Occipital lobe (tissue), 1 donor: ENCODE measurements at regions not wholly inside any gene's neighbourhood (a gene's known extent, or its start where the extent isn't known, plus 50 kb on each side); places are given as distances from the start of the nearest gene placed in this dataset.

Experiments
- DNase-seq: peaks from one replicate; lab custom pipeline; 2025; lab: John Stamatoyannopoulos, UW

DNA sequence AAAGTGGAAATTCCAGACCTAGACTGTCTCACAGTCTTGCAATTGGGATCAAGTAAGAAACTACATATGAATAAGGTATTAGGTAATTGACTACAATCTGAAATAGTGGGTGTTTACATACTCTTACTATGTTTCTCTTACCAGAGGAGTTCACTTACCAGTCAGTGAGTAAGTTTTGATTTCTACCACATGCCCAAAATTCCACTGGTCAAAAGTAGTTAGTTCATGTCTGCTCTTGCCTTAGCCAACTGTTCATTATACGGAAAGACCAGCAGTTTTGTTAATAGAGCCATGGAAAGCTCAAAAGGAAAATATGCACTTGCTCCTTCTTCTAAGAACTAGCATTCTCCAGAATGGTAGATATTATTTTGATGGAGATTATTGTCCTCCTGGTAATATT lies 490.8 kb downstream of the RFC3 start:
- DNase-seq = no peak

DNA sequence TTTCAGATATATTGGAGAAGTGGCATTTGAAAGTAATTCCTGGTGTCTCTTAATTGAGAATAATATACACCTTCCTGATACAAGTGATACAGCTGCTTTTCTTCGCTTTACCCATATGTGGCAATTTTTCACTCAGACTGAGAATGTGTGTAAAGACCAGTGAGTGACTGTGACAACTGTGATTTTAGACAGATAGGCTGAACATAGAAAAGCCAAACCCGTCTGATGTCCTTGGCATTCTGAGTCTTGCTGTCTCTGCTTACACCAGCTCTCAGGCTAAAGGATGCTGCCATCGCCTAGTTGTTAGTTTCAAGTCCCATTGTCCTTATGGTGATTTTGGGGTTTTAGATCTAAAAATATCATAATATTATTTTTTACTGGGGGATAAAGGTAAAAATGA lies 492.6 kb downstream of the RFC3 start:
- DNase-seq = no peak

DNA sequence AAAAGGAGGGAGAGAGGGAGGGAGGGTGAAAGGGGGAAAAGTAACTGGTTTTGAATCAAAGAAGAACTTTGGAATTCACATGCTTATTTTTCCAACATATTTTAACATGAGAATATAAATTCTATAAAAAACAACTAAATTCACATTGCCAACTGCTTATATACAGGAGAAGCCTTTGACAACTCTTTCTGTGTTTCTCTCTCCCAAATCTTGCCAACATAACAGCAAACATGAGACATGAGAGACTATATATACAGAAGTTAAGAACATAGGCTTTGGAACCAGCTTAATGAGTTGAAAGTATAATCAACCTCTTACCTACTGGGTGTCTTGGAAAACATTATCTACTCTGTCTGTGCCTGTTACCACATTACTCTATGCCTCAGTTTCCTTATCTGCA lies 493.3 kb downstream of the RFC3 start:
- DNase-seq = no peak

DNA sequence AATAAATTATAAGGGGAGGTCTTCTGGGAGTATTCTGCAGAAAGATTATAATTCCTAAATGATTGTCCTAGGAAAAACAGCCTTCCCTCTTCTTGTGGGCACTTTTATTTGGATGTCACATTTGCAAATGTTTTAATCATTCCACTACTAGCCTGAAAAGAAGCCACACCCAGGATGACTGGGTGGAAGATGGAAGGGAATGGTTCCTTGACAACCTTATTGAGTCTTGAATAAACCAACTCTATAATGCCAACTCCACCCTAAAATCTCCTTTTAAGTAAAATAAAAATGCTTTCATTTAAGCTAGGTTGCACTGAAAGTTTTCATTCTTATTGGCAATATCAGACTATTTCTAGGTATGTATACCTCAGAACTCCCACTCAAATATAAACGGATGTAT lies 494.6 kb downstream of the RFC3 start:
- DNase-seq = no peak

DNA sequence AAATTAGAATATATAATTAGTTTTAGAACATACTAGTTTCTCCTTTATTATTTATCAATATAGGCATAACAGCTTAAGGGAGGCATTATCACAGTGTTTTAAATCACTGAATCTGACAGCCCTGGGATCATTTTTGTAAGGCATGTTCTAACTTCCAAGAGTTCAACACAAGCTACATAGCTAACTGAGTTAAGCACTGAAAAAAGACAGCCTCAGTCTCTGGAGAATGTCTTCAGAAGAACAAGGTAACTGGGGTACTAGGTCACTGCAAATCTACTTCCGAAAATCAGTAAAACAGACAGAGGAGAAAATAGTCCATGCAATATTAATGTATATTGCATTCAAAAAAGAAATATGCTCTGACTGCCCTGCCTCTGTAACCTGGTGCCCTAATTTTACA lies 502.1 kb downstream of the RFC3 start:
- no peak for DNase-seq

DNA sequence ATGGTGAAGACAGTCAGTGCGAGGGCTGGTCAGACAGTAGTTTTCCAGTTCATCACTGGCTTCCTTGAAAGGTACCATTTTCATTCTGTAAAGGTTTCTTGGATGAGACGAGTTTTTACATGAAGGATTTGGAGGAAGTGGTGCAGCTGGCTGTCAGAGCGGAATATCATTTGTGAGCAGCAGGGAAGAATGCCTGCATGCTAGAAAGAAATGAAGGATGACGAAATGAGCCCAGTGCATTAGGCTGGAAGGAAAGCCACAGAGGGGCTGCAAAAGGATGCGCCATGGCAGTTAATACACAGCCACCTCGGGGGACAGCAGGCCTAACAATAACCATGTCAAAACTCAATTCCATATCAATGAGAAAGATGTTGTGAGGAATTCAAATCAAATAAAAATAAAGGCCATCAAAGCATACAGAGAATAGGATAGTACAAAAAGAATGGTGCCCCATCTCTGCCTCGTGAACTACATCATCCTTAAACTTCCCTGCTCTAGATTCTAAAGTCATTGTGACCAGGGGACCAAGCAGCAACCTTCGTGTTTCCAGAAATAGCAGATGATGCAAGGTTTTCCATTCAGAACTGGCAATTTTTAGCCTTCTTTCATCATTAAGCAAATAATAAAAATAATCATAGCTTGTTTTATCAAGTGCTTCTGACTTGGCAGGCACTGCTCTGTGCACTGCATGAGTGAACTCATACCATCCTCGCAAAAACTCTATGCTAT lies 504.2 kb downstream of the RFC3 start:
- DNase-seq = no peak

DNA sequence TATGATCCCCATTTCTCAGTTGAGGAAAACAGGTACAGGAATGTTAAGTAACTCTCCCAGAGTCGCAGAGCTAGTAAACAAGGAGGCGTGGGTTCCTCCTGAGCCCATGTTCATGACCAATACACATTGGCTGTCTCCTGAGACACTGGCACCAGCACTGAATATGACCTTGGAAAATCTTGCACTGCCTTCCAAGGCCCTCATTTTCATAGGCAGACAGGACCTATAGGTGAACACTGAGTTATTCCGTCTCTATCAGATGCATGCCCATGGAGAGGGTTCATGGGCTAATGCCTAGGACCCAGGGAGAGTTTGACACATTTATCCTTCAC lies 504.8 kb downstream of the RFC3 start:
- DNase-seq = no peak

DNA sequence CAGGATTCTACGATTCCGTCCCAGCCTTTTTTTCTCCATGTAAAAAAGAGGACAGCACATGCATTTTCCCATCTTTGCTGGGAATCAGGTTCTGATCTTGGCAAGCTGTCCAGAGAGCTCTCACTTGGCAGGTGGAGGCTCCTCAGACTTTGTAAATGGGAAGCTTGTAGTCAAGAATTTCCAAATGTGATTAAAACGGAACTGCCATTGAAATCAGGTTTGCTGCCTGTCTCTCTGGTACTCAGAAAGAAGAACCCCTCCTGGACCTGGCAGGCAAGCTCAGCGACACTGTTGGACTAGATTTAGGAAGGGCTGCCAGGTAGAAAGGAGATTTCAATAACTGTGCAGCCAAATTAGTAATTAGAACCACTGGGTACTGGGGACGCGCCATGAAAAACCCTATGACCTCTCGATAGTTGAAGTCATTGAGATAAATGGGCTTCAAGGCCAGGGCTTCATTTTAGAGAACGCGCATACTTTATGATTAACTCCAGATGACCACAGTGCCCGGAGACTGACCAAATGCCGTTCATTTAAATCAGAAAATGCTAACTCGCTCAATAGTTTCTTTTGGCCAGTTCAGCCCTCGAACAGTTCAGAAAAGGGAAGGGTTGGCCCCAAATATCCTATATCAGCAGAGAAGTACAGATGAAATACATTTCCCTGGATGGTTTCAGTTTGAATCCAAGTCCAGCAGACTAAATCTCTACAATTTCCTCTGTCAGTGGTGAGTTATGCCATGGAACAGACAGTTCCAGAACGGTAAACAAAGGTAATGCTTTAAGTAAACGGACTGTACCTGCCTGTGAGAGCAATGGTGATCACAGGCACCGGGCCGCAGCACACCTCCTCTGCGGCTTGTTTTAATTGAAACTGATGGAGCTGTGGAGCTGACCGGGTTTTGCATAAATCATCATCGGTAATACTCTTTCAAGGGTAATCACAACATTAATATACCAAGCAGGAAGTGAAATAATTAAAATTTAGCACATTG lies 517.4 kb downstream of the RFC3 start:
- no peak for DNase-seq

DNA sequence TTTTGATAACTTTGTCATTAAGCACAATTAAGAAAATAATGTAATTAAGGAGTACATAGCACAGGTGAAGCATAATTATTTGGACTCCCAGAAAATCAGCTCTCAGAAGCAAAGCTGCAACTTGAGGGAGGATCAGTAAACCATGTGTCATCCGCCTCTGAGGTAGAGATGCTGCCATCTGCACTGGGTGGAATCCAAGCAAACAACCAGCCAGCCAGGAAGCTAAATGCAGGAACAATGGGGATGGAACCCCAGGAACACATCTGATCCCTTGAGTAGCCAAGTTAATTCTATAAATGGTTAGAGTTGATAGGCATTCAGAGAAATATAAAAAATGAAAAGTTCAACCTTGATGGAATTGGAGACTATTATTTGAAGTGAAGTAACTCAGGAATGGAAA lies 520.2 kb downstream of the RFC3 start:
- DNase-seq = no peak

DNA sequence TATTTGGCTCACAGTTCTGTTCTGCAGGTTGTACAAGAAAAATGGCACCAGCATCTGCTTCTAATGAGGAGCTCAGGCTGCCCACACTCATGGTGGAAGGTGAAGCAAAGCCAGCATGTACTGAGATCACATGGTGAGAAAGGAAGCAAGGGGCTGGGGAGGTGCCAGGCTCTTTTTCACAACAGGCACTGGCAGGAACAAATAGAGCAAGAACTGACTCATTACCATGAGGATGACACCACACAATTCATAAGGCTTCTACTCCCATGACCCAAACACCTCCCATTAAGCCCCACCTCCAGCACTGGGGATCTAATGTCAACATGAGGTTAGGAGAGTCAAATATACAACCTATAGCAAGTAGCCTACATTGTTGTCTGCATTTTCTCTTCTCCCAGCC lies 522.6 kb downstream of the RFC3 start:
- no peak for DNase-seq

DNA sequence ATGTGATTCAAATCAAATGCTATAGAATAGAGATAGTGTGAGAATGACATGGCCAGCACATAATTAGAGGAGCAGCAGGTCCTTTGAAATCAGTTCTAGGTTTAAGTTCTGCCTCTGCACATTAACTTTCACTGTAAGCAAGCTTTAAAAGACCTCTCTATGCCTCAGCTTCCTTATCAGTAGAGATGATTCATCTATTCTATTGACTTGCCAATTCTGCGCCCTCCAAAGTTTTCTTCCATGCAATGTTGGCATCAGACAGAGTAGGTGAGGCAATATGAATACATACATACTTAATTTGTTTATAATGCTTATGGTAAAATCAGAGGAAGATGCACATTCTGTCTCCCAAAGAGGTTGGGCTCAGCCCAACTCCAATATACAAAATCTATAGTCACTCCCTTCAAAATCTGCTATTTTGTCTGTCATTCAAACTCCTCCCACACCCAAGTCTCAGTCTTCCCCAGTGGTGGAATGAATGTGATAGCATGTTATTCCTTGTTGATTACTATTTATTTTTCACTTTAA lies 525.5 kb downstream of the RFC3 start:
- no peak for DNase-seq

DNA sequence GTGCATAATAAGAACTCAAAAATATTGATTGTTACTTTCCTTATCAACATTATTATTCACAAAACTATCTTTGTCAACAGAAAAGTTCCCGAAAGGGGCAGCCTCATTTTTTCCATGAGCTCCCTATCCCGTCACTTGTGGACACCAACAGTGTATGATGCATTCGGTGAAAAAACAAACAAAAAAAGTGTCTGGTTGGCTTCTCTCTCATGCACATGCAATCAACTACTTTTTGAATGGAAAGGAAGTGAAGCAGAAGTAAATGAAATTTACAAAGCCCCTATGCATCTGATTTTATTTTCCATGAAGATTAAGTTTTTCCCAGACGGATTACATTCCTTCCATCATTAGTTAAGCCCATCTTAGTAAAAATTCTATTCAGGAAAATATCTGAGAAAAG lies 526.9 kb downstream of the RFC3 start:
- DNase-seq = no peak

DNA sequence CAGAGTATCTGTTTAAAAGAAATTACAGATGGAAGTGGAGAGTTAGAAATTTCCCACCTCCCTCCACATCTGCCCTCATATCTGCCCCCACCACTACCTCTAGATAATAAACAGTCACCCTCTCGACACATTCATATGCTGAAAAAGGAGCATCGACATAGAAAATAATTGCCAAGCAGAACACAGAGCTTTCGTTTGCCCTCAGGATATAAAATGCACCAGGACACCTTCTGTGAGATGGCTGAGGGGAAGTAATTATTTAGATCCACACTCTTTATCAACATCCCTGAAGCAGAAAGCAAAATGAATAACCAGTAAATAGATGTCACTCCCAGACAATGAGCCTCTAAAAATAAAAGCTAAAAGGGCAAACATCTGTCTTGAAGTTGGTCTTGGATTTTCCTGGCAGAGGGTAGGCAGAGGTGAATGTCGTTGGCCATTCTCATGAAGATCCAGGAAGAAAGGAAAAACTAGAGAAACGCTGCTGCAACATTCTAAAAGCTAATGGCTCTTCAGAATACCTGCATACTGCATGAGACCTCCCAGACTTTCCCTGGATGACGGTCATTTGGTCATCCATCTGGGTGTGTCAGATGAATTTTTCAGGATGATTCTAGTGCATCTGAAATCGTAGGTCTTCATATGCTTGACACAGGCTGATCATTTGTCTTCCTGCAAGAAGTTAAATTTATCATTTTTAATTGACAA lies 527.5 kb downstream of the RFC3 start:
- no peak for DNase-seq

DNA sequence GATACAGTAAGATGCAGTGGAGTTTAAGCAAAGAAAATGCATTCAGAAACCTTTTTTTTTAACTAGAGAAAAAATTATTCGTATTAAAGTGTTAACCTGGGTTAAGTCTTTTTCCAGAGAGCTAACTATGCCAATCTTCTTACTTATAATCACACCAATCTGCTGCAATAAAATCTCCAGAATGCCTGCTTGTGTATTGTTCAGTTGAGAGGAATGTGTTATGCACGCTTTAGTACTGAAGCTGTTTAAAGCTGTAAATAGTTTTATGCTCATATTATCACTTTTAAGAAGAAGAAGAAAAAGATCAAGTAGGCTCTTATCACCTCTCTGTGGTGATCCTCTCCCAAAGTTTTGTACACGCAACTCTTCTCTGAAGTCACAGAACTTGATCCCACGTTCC lies 528.7 kb downstream of the RFC3 start:
- DNase-seq = no peak

DNA sequence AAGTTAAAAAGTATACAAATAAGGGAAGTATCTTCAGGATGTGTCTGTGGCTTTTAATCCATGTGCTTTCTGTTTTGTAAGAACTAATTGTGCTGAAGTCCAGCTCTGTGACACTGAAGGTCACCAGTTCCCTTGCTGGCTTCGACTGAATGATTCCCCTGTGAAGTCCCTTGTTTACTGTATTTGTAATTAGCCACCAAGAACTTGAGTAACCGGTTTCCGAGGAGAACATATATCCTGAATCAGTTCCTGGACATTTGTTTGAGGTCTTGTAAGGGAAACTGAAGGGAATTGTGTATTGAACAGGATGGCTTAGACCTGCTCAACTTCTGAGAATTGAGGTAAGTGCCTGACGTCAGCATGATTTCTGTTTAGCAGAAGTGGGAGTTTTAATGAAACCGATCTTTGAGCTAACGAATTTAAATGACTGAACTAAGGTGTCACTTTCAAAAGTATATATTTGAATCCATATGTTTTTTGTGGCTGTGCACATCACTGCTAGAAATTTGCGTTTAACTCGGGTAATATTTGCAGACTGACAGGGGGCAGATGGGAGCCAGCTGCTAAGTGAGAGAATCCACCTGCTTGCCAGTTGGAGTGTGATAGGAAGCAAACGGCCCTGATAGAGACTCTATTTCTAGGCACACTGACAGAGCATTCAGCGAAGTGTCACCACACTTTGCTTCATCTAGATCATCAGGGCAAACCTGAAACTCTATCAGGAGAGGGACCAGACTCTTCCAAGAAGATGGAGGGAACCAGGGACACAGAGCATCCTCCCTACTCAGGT lies 530.0 kb downstream of the RFC3 start:
- no peak for DNase-seq

DNA sequence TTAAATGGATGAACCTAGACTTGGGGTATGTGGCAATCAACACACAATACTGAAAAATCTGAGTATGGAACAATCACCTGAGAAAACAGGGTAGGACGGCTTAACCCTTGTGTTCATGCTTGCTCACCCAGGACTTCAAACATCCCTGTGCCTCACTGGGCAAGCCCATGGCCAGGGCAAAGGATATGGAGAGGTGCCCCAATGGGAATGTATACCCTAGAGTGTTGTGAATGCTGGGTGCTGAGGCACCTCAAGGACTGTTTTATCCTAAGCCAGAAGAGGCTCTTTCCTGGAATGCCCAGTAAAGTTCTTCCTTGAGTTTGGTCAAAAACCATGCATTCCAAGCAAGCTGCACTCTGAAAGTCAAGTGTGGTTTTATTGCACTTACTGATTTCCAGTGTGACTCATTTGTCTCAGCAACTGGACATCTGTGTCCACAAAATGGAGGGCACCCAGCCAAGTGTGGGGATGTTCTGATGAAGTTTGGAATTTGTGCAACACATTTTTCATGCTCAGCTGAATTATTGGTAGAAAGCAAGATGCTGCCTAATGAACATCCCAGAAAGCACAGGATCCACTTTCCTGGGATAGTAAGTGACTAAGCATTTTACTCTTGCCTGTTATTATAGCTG lies 531.3 kb downstream of the RFC3 start:
- DNase-seq = peak; percentile 15

DNA sequence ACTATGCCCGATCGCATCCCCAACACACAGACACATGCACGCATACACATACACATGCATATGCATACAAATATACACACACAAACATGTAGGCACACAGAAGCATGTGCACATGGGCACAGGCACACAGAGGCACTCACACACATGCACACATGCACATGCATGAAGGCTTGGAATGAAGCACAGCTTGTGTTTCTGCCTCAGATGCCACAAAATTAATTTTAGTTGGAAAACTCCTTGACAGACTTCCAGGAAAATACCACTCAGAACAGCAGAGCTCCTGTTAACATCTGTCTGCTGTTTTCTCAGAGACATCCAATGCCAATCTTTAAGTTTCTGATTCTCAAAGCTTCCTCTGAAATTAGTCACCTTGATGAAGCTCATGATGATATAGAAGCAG lies 532.7 kb downstream of the RFC3 start:
- no peak for DNase-seq

DNA sequence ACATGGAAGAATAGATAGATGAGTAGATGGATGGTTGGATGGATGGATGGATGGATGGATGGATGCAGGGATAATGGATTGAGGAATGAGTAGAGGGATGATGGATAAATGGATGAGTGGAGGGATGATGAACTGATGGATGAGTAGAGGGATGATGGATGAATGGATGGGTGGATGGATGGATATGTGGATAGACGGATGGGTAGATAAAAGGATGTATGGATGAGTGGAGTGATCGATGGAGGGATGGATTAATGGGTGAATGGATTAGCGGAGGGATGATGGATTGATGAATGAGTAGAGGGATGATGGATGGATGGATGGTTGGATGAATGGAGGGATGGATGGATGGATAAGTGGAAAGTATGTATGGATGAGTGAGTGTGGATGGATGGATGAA lies 533.2 kb downstream of the RFC3 start:
- no peak for DNase-seq

DNA sequence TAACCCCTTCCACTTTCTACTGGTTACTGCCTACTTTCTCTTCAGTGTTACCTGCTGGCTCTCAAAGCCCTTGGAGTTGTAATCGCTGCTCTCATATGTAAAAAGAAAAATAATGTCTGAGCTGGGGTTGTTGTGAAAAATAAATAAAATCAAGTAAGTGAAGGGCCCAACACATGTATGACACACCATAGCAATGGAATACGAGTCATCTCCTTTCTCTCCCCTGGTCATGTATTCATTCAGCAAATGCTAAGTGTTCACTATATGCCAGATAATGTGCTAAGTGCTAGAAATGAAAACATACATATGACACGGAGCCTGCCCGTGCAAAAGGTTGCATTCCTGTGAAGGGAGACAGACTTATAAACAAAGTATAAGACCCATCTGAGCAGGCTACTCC lies 535.0 kb downstream of the RFC3 start:
- DNase-seq = no peak

DNA sequence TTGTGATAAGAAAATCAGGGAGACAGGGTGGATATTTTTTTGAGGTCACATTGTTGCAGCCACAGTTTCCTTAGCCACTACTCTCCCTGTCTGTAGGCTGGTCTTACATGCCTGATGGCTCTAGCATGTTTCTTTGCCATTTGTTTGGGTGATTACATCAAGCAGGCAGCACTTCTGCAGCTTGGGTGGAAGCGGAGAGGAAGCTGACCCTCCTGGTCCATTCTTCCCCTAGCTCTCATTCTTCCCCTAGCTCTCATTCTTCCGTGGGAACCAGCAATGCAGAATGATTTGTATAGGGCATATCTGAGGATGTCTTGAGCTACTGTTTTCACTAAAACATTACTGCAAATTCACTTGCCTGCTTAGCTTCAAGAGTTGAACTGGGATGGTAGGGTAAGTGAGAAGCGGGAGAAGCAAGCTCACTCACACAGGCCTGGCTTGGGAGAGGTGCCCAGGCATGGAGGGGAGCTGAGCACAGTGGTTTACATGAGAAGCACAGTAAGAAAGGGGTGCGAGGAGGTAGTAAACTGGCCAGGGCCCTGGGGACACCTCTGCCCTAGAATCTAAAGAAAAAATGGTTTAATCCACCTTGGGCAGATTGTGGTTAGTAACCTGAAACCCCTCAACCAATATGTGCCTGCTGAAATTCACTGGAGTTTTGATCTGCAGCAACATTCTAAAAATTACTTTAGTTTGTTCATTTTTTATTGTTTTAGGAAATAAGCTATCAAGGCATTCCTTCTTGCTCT lies 538.9 kb downstream of the RFC3 start:
- no peak for DNase-seq
